Thyroid gland (tissue), 4 donors: ENCODE measurements at regions not wholly inside any gene's neighbourhood (a gene's known extent, or its start where the extent isn't known, plus 50 kb on each side); places are given as distances from the start of the nearest gene placed in this dataset.
"Not testable (repeated sequence)": the region's sequence is repeated elsewhere in the genome, so short reads cannot be mapped to it uniquely, and the experiment has no call there.

Source experiments
- POLR2A ChIP-seq, 2 donors: fragments of 450-650 bp; IDR thresholded peaks; one replicate each; pipeline ENCODE4 v1.6.1; 2017; ENCODE audit warnings: antibody characterized with exemption in 2 of 2, mild to moderate bottlenecking in 2 of 2, moderate library complexity in 1 of 2
- TF ChIP-seq, protein P1 (sequence below), 6 experiments: fragments of 200-600 bp in 3 of 6; fragments of 450-650 bp in 3 of 6; sonication (generic) in 3 of 6; IDR thresholded peaks; one replicate each; pipeline ENCODE4 v1.5.1; 2016 to 2019; ENCODE audit warnings: antibody characterized with exemption in 6 of 6, mild to moderate bottlenecking in 2 of 6, inconsistent platforms in 1 of 6, moderate library complexity in 1 of 6

DNA sequence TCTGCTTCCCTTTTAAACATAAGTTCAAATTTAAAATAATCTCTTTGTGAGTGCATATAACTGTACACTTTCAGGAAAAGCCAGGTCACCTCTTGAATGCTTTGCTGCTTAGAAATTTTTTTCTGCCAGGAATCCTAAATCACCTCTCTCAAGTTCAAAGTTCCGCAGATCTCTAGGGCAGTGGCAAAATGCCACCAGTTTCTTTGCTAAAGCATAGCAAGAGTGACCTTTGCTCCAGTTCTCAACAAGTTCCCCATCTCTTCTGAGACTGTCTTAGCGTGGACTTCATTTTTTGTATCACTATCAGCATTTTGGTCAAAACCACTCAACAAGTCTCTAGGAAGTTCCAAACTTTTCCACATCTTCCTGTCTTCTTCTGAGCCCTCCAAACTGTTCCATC lies 249.7 kb upstream of the COPS8 start:
- TF ChIP-seq, protein P1, sequence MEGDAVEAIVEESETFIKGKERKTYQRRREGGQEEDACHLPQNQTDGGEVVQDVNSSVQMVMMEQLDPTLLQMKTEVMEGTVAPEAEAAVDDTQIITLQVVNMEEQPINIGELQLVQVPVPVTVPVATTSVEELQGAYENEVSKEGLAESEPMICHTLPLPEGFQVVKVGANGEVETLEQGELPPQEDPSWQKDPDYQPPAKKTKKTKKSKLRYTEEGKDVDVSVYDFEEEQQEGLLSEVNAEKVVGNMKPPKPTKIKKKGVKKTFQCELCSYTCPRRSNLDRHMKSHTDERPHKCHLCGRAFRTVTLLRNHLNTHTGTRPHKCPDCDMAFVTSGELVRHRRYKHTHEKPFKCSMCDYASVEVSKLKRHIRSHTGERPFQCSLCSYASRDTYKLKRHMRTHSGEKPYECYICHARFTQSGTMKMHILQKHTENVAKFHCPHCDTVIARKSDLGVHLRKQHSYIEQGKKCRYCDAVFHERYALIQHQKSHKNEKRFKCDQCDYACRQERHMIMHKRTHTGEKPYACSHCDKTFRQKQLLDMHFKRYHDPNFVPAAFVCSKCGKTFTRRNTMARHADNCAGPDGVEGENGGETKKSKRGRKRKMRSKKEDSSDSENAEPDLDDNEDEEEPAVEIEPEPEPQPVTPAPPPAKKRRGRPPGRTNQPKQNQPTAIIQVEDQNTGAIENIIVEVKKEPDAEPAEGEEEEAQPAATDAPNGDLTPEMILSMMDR (IDR thresholded peaks at IDR 0.05) = not testable (repeated sequence)
- TF ChIP-seq POLR2A (IDR thresholded peaks at IDR 0.05) = not testable (repeated sequence)
